HCT116 (cell line): ENCODE measurements at regions not wholly inside any gene's neighbourhood (a gene's known extent, or its start where the extent isn't known, plus 50 kb on each side); places are given as distances from the start of the nearest gene placed in this dataset.

Experiments used
- ATAC-seq: fragments of 200-7000 bp; cut with Tn5 transposase; 2 replicates; pipeline ENCODE4 v1.9.1; 2020; ENCODE audit warnings: mild to moderate bottlenecking, moderate library complexity
- BruUV-seq: library from RNA; stranded (reverse); fragments of 400-500 nt; replicated peaks from 2 replicates; lab custom pipeline; 2021; lab: Mats Ljungman, UMichigan
- CTCF ChIA-PET: fragments of 300-600 bp; sonication (Branson Sonifier 250); formaldehyde crosslinking; loops from one replicate; lab custom pipeline; 2021; ENCODE audit warnings: antibody characterized with exemption; lab: Charles Lee
- POLR2A ChIA-PET: fragments of 300-600, 350-600 bp; sonication (Branson Sonifier 250); formaldehyde crosslinking; loops from one replicate; lab custom pipeline; 2021; ENCODE audit warnings: antibody characterized with exemption; lab: Charles Lee
- RAD21 ChIA-PET, 2 experiments: fragments of 300-600 bp; sonication (Branson Sonifier 250); formaldehyde crosslinking; loops; one replicate each; lab custom pipeline; 2023; ENCODE audit warnings: low total read pairs in 2 of 2; ENCODE audit not compliant: uncharacterized antibody in 2 of 2, unreplicated experiment in 2 of 2, low non-redundant PET in 1 of 2; lab: Charles Lee
- DNase-seq: peaks from one replicate; pipeline ENCODE4 v3.0.0-alpha.2; 2010; ENCODE audit warnings: low read depth, low spot score
- H2AFZ ChIP-seq: fragments of 200-600 bp; shearing (Covaris generic), sonication (generic); 2 replicates; pipeline ENCODE4 v1.6.1; 2017; ENCODE audit warnings: low read depth, mixed run types, mixed read lengths, antibody characterized with exemption, low read length; ENCODE audit not compliant: poor library complexity, severe bottlenecking
- H3K27ac ChIP-seq: 2 replicates; pipeline ENCODE4 v1.5.1; 2012; ENCODE audit warnings: low read depth, low read length
- H3K27me3 ChIP-seq: fragments of 200-600 bp; sonication (generic); 2 replicates; pipeline ENCODE4 v1.6.1; 2016; ENCODE audit warnings: mixed run types, low read length, mixed read lengths; ENCODE audit not compliant: insufficient read depth
- H3K36me3 ChIP-seq, 2 experiments: fragments of 200-500 bp in 1 of 2; fragments of 200-600 bp in 1 of 2; sonication (Bioruptor generic) in 1 of 2; sonication (generic) in 1 of 2; 2 replicates each; pipeline versions ENCODE4 v1.5.1 to v1.6.1; 2014 to 2016; ENCODE audit warnings: low read length in 2 of 2, inconsistent platforms in 1 of 2, mixed read lengths in 1 of 2, mixed run types in 1 of 2; ENCODE audit not compliant: insufficient read depth in 2 of 2, control insufficient read depth in 1 of 2
- H3K4me1 ChIP-seq, 2 experiments: fragments of 200-600 bp in 1 of 2; sonication (generic) in 1 of 2; 2 replicates each; pipeline versions ENCODE4 v1.5.1 to v1.6.1; 2012 to 2017; ENCODE audit warnings: low read length in 2 of 2, inconsistent platforms in 1 of 2, mild to moderate bottlenecking in 1 of 2, mixed read lengths in 1 of 2, mixed run types in 1 of 2, moderate library complexity in 1 of 2; ENCODE audit not compliant: insufficient read depth in 2 of 2, control insufficient read depth in 1 of 2
- H3K4me2 ChIP-seq: fragments of 200-600 bp; sonication (generic); 2 replicates; pipeline ENCODE4 v1.6.1; 2017; ENCODE audit warnings: mixed run types, low read length, mixed read lengths
- H3K4me3 ChIP-seq, 2 experiments: fragments of 200-600 bp in 1 of 2; sonication (generic) in 1 of 2; replicated peaks in 1 of 2; 2 replicates each; pipeline ENCODE4 v1.5.1; 2011 to 2016; ENCODE audit warnings: low read length in 2 of 2, control low read depth in 1 of 2, low read depth in 1 of 2, mild to moderate bottlenecking in 1 of 2, mixed read lengths in 1 of 2, mixed run types in 1 of 2
- H3K79me2 ChIP-seq: fragments of 200-600 bp; sonication (generic); 2 replicates; pipeline ENCODE4 v1.6.1; 2017; ENCODE audit warnings: mild to moderate bottlenecking, mixed run types, low read length, moderate library complexity, mixed read lengths; ENCODE audit not compliant: insufficient read depth
- H3K9ac ChIP-seq: fragments of 200-600 bp; sonication (generic); 2 replicates; pipeline ENCODE4 v1.6.1; 2016; ENCODE audit warnings: low read length, mixed read lengths
- H3K9me2 ChIP-seq: fragments of 200-600 bp; sonication (generic), shearing (Covaris generic); 2 replicates; pipeline ENCODE4 v1.6.1; 2017; ENCODE audit warnings: mixed run types, mild to moderate bottlenecking, moderate library complexity; ENCODE audit not compliant: insufficient read depth
- H3K9me3 ChIP-seq, 2 experiments: fragments of 200-500 bp in 1 of 2; fragments of 200-600 bp in 1 of 2; sonication (Bioruptor generic) in 1 of 2; sonication (generic) in 1 of 2; 2 replicates each; pipeline ENCODE4 v1.6.1; 2014 to 2017; ENCODE audit warnings: low read length in 2 of 2, mixed read lengths in 2 of 2, inconsistent platforms in 1 of 2, low read depth in 1 of 2, mild to moderate bottlenecking in 1 of 2, mixed run types in 1 of 2, moderate library complexity in 1 of 2; ENCODE audit not compliant: control insufficient read depth in 1 of 2, insufficient read depth in 1 of 2
- H4K20me1 ChIP-seq: fragments of 200-600 bp; sonication (generic), shearing (Covaris generic); 2 replicates; pipeline ENCODE4 v1.6.1; 2017; ENCODE audit warnings: mixed run types, mild to moderate bottlenecking, moderate library complexity; ENCODE audit not compliant: insufficient read depth
- CBX3 ChIP-seq: IDR thresholded peaks from 2 replicates; pipeline ENCODE4 v1.6.1; 2012; ENCODE audit warnings: low read depth
- EGR1 ChIP-seq: IDR thresholded peaks from 2 replicates; pipeline ENCODE4 v1.6.1; 2012; ENCODE audit warnings: low read depth
- ELF1 ChIP-seq: IDR thresholded peaks from 2 replicates; pipeline ENCODE4 v1.6.1; 2012; ENCODE audit warnings: low read depth, borderline replicate concordance
- EZH2phosphoT487 ChIP-seq: fragments of 200-600 bp; IDR thresholded peaks from 2 replicates; pipeline ENCODE4 v1.6.1; 2018; ENCODE audit warnings: antibody characterized with exemption, borderline replicate concordance
- FOSL1 ChIP-seq: IDR thresholded peaks from 2 replicates; pipeline ENCODE4 v1.6.1; 2012; ENCODE audit warnings: low read depth
- JUND ChIP-seq: IDR thresholded peaks from 2 replicates; pipeline ENCODE4 v1.6.1; 2012
- POLR2AphosphoS5 ChIP-seq: IDR thresholded peaks from 2 replicates; pipeline ENCODE4 v1.6.1; 2011; ENCODE audit warnings: mild to moderate bottlenecking, low read depth, low read length, moderate library complexity
- RAD21 ChIP-seq: IDR thresholded peaks from 2 replicates; pipeline ENCODE4 v1.6.1; 2012; ENCODE audit warnings: low read depth, mild to moderate bottlenecking
- SIN3A ChIP-seq: IDR thresholded peaks from 2 replicates; pipeline ENCODE4 v1.6.1; 2012; ENCODE audit warnings: low read depth
- SP1 ChIP-seq: IDR thresholded peaks from 2 replicates; pipeline ENCODE4 v1.6.1; 2012; ENCODE audit warnings: low read depth
- SRF ChIP-seq: IDR thresholded peaks from 2 replicates; pipeline ENCODE4 v1.6.1; 2012; ENCODE audit warnings: low read depth
- YY1 ChIP-seq: IDR thresholded peaks from 2 replicates; pipeline ENCODE4 v1.6.1; 2011; ENCODE audit warnings: low read length, low read depth, moderate library complexity, mild to moderate bottlenecking; ENCODE audit not compliant: insufficient replicate concordance; ENCODE audit errors: extremely low read depth
- ZFX ChIP-seq: fragments of 450-650 bp; IDR thresholded peaks from 2 replicates; pipeline ENCODE4 v1.6.1; 2017
- ZNF274 ChIP-seq: fragments of 200-500 bp; sonication (Bioruptor generic); IDR thresholded peaks from 2 replicates; pipeline ENCODE4 v1.6.1; 2014; ENCODE audit warnings: mild to moderate bottlenecking, low read depth, low read length, inconsistent platforms
- intact Hi-C: fragments of 100-400 bp; cut with micrococcal nuclease; formaldehyde crosslinking; loops from 2 replicates; pipeline ENCODE4 v1.10.0; 2022
- TF ChIP-seq, protein P1 (sequence below): IDR thresholded peaks from 2 replicates; pipeline ENCODE4 v1.6.1; 2012
- TF ChIP-seq, protein P2 (sequence below), 3 experiments: fragments of 200-600 bp in 1 of 3; sonication (generic) in 1 of 3; IDR thresholded peaks in 2 of 3; conservative IDR thresholded peaks in 1 of 3; 2 replicates each; pipeline ENCODE4 v1.5.1; 2012 to 2017; ENCODE audit warnings: low read depth in 2 of 3, low read length in 2 of 3, antibody characterized with exemption in 1 of 3, borderline replicate concordance in 1 of 3, control low read depth in 1 of 3, mild to moderate bottlenecking in 1 of 3, mixed read lengths in 1 of 3, mixed run types in 1 of 3, moderate library complexity in 1 of 3; ENCODE audit not compliant: insufficient read depth in 1 of 3
- TF ChIP-seq, protein P3 (sequence below): IDR thresholded peaks from 2 replicates; pipeline ENCODE4 v1.6.1; 2011; ENCODE audit warnings: mild to moderate bottlenecking, low read length, moderate library complexity; ENCODE audit not compliant: insufficient replicate concordance; ENCODE audit errors: extremely low read depth
- TF ChIP-seq, protein P4 (sequence below): IDR thresholded peaks from 2 replicates; pipeline ENCODE4 v1.6.1; 2012

DNA sequence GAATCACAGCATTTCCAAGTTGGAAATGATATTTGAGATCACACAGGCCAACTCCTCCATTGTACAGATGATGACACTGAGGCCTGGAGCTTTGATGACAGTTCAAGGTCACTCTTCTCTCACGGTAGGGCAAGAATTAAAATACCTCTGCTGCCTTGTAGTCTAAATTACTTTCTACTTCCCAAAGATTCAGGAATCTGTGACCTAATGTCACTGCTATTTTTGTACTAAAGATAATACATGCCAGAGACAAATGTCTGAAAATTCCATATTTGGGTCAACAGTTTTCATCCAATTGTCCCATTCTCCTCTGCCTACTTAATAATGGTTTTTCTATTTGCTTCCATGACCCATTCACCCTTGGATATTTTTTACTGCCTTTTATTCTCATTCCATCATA, 160.0 kb downstream of the SOD2 start:
- Histone ChIP-seq H3K9me2 (no peaks in the 10 kb centered on the region), H3K27ac (no peak overlapping the region), H3K36me3 (no peaks in the 10 kb centered on the region), H3K4me3 (no peak overlapping the region), H2AFZ (no peak overlapping the region), H3K79me2 (no peaks in the 10 kb centered on the region)
- CTCF ChIA-PET: no interaction called here
- TF ChIP-seq ELF1 (no peak), JUND (no peak), SRF (no peak), SIN3A (no peak), SP1 (no peak), CBX3 (no peak), EZH2phosphoT487 (no peak), ZFX (no peak), EGR1 (no peak), POLR2AphosphoS5 (no peak), RAD21 (no peak), FOSL1 (no peak), YY1 (no peak), ZNF274 (no peak)
- TF ChIP-seq, protein P1, sequence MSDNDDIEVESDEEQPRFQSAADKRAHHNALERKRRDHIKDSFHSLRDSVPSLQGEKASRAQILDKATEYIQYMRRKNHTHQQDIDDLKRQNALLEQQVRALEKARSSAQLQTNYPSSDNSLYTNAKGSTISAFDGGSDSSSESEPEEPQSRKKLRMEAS: no peak
- TF ChIP-seq, protein P2, sequence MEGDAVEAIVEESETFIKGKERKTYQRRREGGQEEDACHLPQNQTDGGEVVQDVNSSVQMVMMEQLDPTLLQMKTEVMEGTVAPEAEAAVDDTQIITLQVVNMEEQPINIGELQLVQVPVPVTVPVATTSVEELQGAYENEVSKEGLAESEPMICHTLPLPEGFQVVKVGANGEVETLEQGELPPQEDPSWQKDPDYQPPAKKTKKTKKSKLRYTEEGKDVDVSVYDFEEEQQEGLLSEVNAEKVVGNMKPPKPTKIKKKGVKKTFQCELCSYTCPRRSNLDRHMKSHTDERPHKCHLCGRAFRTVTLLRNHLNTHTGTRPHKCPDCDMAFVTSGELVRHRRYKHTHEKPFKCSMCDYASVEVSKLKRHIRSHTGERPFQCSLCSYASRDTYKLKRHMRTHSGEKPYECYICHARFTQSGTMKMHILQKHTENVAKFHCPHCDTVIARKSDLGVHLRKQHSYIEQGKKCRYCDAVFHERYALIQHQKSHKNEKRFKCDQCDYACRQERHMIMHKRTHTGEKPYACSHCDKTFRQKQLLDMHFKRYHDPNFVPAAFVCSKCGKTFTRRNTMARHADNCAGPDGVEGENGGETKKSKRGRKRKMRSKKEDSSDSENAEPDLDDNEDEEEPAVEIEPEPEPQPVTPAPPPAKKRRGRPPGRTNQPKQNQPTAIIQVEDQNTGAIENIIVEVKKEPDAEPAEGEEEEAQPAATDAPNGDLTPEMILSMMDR (IDR thresholded peaks at IDR 0.05 in 2 of 3, conservative IDR thresholded peaks at IDR 0.05 in 1 of 3; ENCODE audit: borderline replicate concordance in 1 of 3, insufficient read depth in 1 of 3, low read depth in 2 of 3, low read length in 2 of 3): no peak
- TF ChIP-seq, protein P3, sequence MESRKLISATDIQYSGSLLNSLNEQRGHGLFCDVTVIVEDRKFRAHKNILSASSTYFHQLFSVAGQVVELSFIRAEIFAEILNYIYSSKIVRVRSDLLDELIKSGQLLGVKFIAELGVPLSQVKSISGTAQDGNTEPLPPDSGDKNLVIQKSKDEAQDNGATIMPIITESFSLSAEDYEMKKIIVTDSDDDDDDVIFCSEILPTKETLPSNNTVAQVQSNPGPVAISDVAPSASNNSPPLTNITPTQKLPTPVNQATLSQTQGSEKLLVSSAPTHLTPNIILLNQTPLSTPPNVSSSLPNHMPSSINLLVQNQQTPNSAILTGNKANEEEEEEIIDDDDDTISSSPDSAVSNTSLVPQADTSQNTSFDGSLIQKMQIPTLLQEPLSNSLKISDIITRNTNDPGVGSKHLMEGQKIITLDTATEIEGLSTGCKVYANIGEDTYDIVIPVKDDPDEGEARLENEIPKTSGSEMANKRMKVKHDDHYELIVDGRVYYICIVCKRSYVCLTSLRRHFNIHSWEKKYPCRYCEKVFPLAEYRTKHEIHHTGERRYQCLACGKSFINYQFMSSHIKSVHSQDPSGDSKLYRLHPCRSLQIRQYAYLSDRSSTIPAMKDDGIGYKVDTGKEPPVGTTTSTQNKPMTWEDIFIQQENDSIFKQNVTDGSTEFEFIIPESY: no peak
- TF ChIP-seq, protein P4, sequence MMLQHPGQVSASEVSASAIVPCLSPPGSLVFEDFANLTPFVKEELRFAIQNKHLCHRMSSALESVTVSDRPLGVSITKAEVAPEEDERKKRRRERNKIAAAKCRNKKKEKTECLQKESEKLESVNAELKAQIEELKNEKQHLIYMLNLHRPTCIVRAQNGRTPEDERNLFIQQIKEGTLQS: no peak
- TF ChIP-seq, all 23 proteins: peak for 0
- POLR2A ChIA-PET: no interaction called here
- H4K20me1 ChIP-seq: no peaks in the 10 kb centered on the region
- DNase-seq: no peak
- intact Hi-C loops: no loop called here
- H3K4me1 ChIP-seq: no peaks in the 10 kb centered on the region
- RAD21 ChIA-PET: no interaction called here
- no peak overlapping the region for H3K4me2 ChIP-seq
- no peaks in the 10 kb centered on the region for H3K9me3 ChIP-seq
- H3K9ac ChIP-seq: no peak overlapping the region
- peaks cover 33% of the 10 kb centered on the region for H3K27me3 ChIP-seq
- ATAC-seq: no peak
- BruUV-seq: no TSS peak
